Loucy (cell line): ENCODE measurements at regions not wholly inside any gene's neighbourhood (a gene's known extent, or its start where the extent isn't known, plus 50 kb on each side); places are given as distances from the start of the nearest gene placed in this dataset.

Experiments used
- H2AFZ ChIP-seq: fragments of 200-600 bp; sonication (generic); 2 replicates; pipeline ENCODE4 v1.6.0; 2016; ENCODE audit warnings: antibody characterized with exemption, mild to moderate bottlenecking, low read length, moderate library complexity
- H3F3A ChIP-seq: fragments of 200-600 bp; 2 replicates; pipeline ENCODE4 v1.6.0; 2016; ENCODE audit warnings: antibody characterized with exemption, low read depth, mild to moderate bottlenecking
- H3K27me3 ChIP-seq: fragments of 200-600 bp; sonication (generic); 2 replicates; pipeline ENCODE4 v1.6.1; 2014; ENCODE audit warnings: low read length, mild to moderate bottlenecking; ENCODE audit not compliant: insufficient read depth, poor library complexity, severe bottlenecking
- H3K36me3 ChIP-seq: fragments of 200-600 bp; sonication (generic); 2 replicates; pipeline ENCODE4 v1.6.1; 2016; ENCODE audit warnings: low read length; ENCODE audit not compliant: insufficient read depth
- H3K4me1 ChIP-seq: fragments of 200-600 bp; sonication (generic); 2 replicates; pipeline ENCODE4 v1.5.1; 2014; ENCODE audit warnings: low read length, mild to moderate bottlenecking; ENCODE audit not compliant: insufficient read depth, poor library complexity, severe bottlenecking
- H3K4me2 ChIP-seq: fragments of 200-600 bp; sonication (generic); 2 replicates; pipeline ENCODE4 v1.6.0; 2014; ENCODE audit warnings: antibody characterized with exemption, low read length, low read depth, mild to moderate bottlenecking; ENCODE audit not compliant: poor library complexity, severe bottlenecking
- H3K4me3 ChIP-seq: fragments of 200-600 bp; sonication (generic); 2 replicates; pipeline ENCODE4 v1.5.1; 2014; ENCODE audit warnings: low read length, mild to moderate bottlenecking, mixed read lengths; ENCODE audit not compliant: poor library complexity, severe bottlenecking
- H3K79me2 ChIP-seq: fragments of 200-600 bp; sonication (generic); 2 replicates; pipeline ENCODE4 v1.6.1; 2014; ENCODE audit warnings: low read length; ENCODE audit not compliant: insufficient read depth
- H3K9ac ChIP-seq: fragments of 200-600 bp; sonication (generic); 2 replicates; pipeline ENCODE4 v1.6.0; 2014; ENCODE audit warnings: mild to moderate bottlenecking, low read depth, low read length, moderate library complexity; ENCODE audit not compliant: poor library complexity, severe bottlenecking
- H3K9me2 ChIP-seq: fragments of 200-600 bp; sonication (generic); replicated peaks from 2 replicates; pipeline ENCODE4 v1.6.1; 2016; ENCODE audit warnings: low read depth, low read length, mixed read lengths
- H3K9me3 ChIP-seq: fragments of 200-600 bp; sonication (generic); 2 replicates; pipeline ENCODE4 v1.6.1; 2014; ENCODE audit warnings: mild to moderate bottlenecking, antibody characterized with exemption, low read length, low read depth; ENCODE audit not compliant: insufficient read depth
- H4K20me1 ChIP-seq: fragments of 200-600 bp; sonication (generic); 2 replicates; pipeline ENCODE4 v1.6.0; 2014; ENCODE audit warnings: antibody characterized with exemption, low read length, mild to moderate bottlenecking; ENCODE audit not compliant: insufficient read depth, poor library complexity, severe bottlenecking
- EZH2phosphoT487 ChIP-seq: fragments of 200-600 bp; IDR thresholded peaks from 2 replicates; pipeline ENCODE4 v1.6.1; 2018; ENCODE audit warnings: antibody characterized with exemption, mild to moderate bottlenecking, moderate library complexity, borderline replicate concordance
- TF ChIP-seq, protein P1 (sequence below): fragments of 200-600 bp; sonication (generic); conservative IDR thresholded peaks from 2 replicates; pipeline ENCODE4 v1.5.1; 2014; ENCODE audit warnings: mild to moderate bottlenecking, antibody characterized with exemption, low read length

DNA sequence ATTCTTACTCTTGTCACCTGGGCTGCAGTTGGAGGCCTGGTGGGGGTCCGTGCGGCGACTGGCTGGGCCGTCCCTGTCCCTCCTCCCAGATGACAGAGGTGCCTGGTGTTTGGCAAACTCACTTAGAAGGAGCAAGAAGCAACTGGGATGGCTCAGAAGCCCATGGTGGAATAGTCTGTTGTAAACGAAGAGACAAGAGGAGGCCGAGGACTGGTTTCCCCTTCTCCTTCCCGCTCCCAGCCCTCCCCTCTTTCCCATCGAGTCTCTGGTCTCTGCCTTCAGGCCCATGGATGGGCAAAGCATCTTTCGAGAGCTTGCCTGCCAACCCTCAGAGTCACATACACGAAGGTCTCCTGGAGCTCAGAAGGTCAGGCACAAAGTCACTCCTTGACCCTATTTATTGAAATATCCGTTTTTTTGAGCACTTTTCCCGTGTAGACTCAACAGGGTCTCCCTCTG is 364.4 kb downstream of the SEC14L1 start:
- Histone ChIP-seq H3K9ac (no peak overlapping the region), H3K79me2 (no peaks in the 10 kb centered on the region), H3K4me3 (no peak overlapping the region), H3K36me3 (peaks cover 7% of the 10 kb centered on the region; the same call in 1 of the 2 replicates), H3K27me3 (no peaks in the 10 kb centered on the region), H3K4me2 (no peak overlapping the region), H2AFZ (no peak overlapping the region), H3K9me2 (no peaks in the 10 kb centered on the region), H3F3A (no peaks in the 10 kb centered on the region; the same call in 1 of the 2 replicates), H3K4me1 (no peaks in the 10 kb centered on the region), H3K9me3 (no peaks in the 10 kb centered on the region), H4K20me1 (no peaks in the 10 kb centered on the region)
- no peak for TF ChIP-seq EZH2phosphoT487
- TF ChIP-seq, protein P1, sequence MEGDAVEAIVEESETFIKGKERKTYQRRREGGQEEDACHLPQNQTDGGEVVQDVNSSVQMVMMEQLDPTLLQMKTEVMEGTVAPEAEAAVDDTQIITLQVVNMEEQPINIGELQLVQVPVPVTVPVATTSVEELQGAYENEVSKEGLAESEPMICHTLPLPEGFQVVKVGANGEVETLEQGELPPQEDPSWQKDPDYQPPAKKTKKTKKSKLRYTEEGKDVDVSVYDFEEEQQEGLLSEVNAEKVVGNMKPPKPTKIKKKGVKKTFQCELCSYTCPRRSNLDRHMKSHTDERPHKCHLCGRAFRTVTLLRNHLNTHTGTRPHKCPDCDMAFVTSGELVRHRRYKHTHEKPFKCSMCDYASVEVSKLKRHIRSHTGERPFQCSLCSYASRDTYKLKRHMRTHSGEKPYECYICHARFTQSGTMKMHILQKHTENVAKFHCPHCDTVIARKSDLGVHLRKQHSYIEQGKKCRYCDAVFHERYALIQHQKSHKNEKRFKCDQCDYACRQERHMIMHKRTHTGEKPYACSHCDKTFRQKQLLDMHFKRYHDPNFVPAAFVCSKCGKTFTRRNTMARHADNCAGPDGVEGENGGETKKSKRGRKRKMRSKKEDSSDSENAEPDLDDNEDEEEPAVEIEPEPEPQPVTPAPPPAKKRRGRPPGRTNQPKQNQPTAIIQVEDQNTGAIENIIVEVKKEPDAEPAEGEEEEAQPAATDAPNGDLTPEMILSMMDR, result no peak

DNA sequence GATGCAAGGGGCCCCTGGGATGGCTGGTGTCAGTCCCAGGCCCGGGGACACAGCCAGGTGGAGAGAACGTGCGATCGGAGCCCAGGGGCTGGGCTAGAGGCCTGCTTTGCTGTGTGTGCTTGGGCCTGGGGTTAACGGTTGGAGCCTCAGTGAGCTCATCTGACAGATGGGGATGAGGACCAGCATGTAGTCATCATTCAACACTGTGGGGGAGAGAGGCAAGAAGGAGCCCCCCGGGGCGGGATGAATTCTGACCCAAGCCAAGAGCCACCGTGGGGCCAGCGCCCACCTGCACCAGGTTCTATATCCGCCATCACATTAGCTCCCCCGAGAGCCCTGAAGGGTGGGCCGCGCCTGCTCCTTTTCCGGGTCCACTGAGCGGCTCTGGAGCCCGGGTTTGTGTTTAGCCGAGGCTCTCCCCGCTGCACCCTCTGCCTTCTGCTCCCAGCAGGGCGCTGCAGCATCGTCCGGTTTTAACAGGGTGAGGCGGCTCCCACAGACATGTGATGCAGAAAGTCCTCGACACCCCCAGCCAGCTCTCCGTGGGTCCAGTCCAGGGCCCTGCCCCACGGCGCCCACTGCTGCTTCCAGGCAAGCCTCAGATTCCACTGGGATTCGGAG is 365.7 kb downstream of the SEC14L1 start:
- Histone ChIP-seq H3K4me2 (no peak overlapping the region), H2AFZ (no peak overlapping the region), H3K79me2 (no peaks in the 10 kb centered on the region), H4K20me1 (no peaks in the 10 kb centered on the region), H3K4me3 (no peak overlapping the region), H3K9ac (no peak overlapping the region), H3K9me3 (peaks cover 2% of the 10 kb centered on the region; the same call in 1 of the 2 replicates), H3K27me3 (no peaks in the 10 kb centered on the region), H3K4me1 (no peaks in the 10 kb centered on the region), H3K9me2 (no peaks in the 10 kb centered on the region), H3K36me3 (peaks cover 3% of the 10 kb centered on the region; the same call in 1 of the 2 replicates), H3F3A (no peaks in the 10 kb centered on the region)
- TF ChIP-seq, protein P1, result no peak
- TF ChIP-seq EZH2phosphoT487, result no peak

DNA sequence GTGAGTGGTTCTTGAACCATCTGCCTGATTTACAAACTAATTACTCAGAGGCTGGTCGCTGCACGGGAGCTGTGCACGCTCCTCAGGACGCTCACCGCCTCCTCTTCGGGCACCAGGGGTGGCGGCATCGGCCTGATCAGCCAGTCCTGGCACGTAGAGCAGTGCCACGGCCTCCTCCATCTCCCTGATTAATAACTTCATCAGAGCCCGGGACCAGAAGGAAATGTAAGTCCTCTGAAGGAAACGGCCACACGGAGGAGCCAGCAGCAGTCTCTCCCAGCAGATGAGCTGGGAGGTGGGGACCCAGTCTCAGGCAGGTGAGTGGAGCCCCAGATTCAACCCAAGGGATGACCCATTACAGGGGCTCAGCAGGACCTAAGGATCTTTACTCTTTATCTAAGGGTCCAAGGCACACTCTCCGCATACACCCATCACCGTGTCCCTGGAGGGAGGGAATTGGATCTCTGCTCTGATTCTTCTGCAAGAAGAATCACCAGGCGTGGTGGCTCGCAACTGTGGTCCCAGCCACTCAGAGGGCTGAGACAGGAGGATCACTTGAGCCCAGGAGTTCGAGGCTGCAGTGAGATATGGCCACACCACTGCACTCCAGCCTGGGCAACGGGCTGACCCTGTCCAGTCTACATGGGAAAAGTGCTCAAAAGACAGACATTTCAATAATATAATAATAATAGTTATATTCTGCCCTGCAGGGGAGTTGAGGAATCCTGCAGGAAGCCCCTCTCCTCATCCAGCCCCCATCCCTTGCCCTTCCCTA is 366.5 kb downstream of the SEC14L1 start:
- H3K9me2 ChIP-seq, result no peaks in the 10 kb centered on the region
- no peak overlapping the region for H3K9ac ChIP-seq
- H2AFZ ChIP-seq, result no peak overlapping the region
- TF ChIP-seq, protein P1, result no peak; the same call in 1 of the 2 replicates
- no peak for TF ChIP-seq EZH2phosphoT487
- H3K4me1 ChIP-seq, result no peaks in the 10 kb centered on the region
- no peak overlapping the region for H3K4me3 ChIP-seq
- no peak overlapping the region for H3K4me2 ChIP-seq
- H3F3A ChIP-seq, result no peaks in the 10 kb centered on the region
- peaks cover 6% of the 10 kb centered on the region; the same call in 1 of the 2 replicates for H3K9me3 ChIP-seq
- H4K20me1 ChIP-seq, result no peaks in the 10 kb centered on the region
- no peaks in the 10 kb centered on the region for H3K79me2 ChIP-seq
- no peaks in the 10 kb centered on the region for H3K36me3 ChIP-seq
- H3K27me3 ChIP-seq, result no peaks in the 10 kb centered on the region
